H9 (cell line): ENCODE measurements at regions not wholly inside any gene's neighbourhood (a gene's known extent, or its start where the extent isn't known, plus 50 kb on each side); places are given as distances from the start of the nearest gene placed in this dataset.

ENCODE experiments used
- DNase-seq: peaks from one replicate; pipeline ENCODE4 v3.0.0-alpha.2; 2017
- H2AFZ ChIP-seq: one replicate; pipeline ENCODE4 v1.6.1; 2013; ENCODE audit warnings: mild to moderate bottlenecking, low read length, control low read depth, moderate library complexity
- H2AK5ac ChIP-seq: 2 replicates; pipeline ENCODE4 v1.6.1; 2013; ENCODE audit warnings: low read length, control low read depth, mixed read lengths; ENCODE audit not compliant: insufficient read length
- H2BK120ac ChIP-seq: one replicate; pipeline ENCODE4 v1.6.1; 2013; ENCODE audit warnings: low read depth, mild to moderate bottlenecking, low read length, control low read depth, inconsistent platforms; ENCODE audit not compliant: poor library complexity, severe bottlenecking
- H2BK12ac ChIP-seq: 2 replicates; pipeline ENCODE4 v1.6.1; 2013; ENCODE audit warnings: low read length, control low read depth, mixed read lengths, low read depth; ENCODE audit not compliant: insufficient read length
- H2BK15ac ChIP-seq: 2 replicates; pipeline ENCODE4 v1.6.1; 2013; ENCODE audit warnings: low read depth, low read length, control low read depth
- H2BK20ac ChIP-seq: one replicate; pipeline ENCODE4 v1.6.1; 2013; ENCODE audit warnings: low read depth, mild to moderate bottlenecking, low read length, control low read depth, inconsistent platforms; ENCODE audit not compliant: poor library complexity, severe bottlenecking
- H2BK5ac ChIP-seq: 2 replicates; pipeline ENCODE4 v1.6.1; 2013; ENCODE audit warnings: low read length, control low read depth, mixed read lengths; ENCODE audit not compliant: insufficient read length
- H3K14ac ChIP-seq: 2 replicates; pipeline ENCODE4 v1.6.1; 2013; ENCODE audit warnings: low read length, control low read depth; ENCODE audit not compliant: insufficient read depth
- H3K18ac ChIP-seq: 2 replicates; pipeline ENCODE4 v1.6.1; 2013; ENCODE audit warnings: low read depth, mild to moderate bottlenecking, mixed read lengths, low read length, control low read depth; ENCODE audit not compliant: insufficient read length
- H3K23ac ChIP-seq: 2 replicates; pipeline ENCODE4 v1.6.1; 2013; ENCODE audit warnings: low read length, control low read depth, mixed read lengths, low read depth; ENCODE audit not compliant: insufficient read length
- H3K23me2 ChIP-seq: 2 replicates; pipeline ENCODE4 v1.6.1; 2013; ENCODE audit warnings: low read depth, mild to moderate bottlenecking, mixed read lengths, low read length, control low read depth; ENCODE audit not compliant: insufficient read length, poor library complexity, severe bottlenecking
- H3K27ac ChIP-seq: 2 replicates; pipeline ENCODE4 v1.5.1; 2013; ENCODE audit warnings: low read length, control low read depth, mixed read lengths, low read depth; ENCODE audit not compliant: insufficient read length
- H3K27me3 ChIP-seq: 2 replicates; pipeline ENCODE4 v1.6.1; 2013; ENCODE audit warnings: low read length, control low read depth, inconsistent platforms; ENCODE audit not compliant: insufficient read depth
- H3K4ac ChIP-seq: 2 replicates; pipeline ENCODE4 v1.6.1; 2013; ENCODE audit warnings: low read depth, mild to moderate bottlenecking, control low read depth, inconsistent platforms, low read length, moderate library complexity
- H3K4me1 ChIP-seq: 2 replicates; pipeline ENCODE4 v1.6.1; 2013; ENCODE audit warnings: low read length, control low read depth, inconsistent platforms; ENCODE audit not compliant: insufficient read depth
- H3K4me2 ChIP-seq: 2 replicates; pipeline ENCODE4 v1.6.1; 2013; ENCODE audit warnings: low read length, control low read depth, mixed read lengths; ENCODE audit not compliant: insufficient read length, insufficient read depth
- H3K56ac ChIP-seq: 2 replicates; pipeline ENCODE4 v1.6.1; 2013; ENCODE audit warnings: low read depth, mild to moderate bottlenecking, mixed read lengths, low read length, control low read depth; ENCODE audit not compliant: insufficient read length
- H3K79me1 ChIP-seq: 2 replicates; pipeline ENCODE4 v1.6.1; 2013; ENCODE audit warnings: low read depth, mild to moderate bottlenecking, moderate library complexity, low read length, control low read depth, inconsistent platforms; ENCODE audit not compliant: insufficient read depth, poor library complexity, severe bottlenecking
- H3K79me2 ChIP-seq: 2 replicates; pipeline ENCODE4 v1.6.1; 2013; ENCODE audit warnings: low read length, control low read depth, inconsistent platforms; ENCODE audit not compliant: insufficient read depth
- H3K9ac ChIP-seq: 2 replicates; pipeline ENCODE4 v1.6.1; 2013; ENCODE audit warnings: low read length, control low read depth, mixed read lengths; ENCODE audit not compliant: insufficient read length; ENCODE audit errors: extremely low read depth
- H3K9me3 ChIP-seq: one replicate; pipeline ENCODE4 v1.6.1; 2013; ENCODE audit warnings: low read depth, low read length, inconsistent platforms; ENCODE audit not compliant: control insufficient read depth
- H3T11ph ChIP-seq: one replicate; pipeline ENCODE4 v1.6.1; 2013; ENCODE audit warnings: mild to moderate bottlenecking, low read length, control low read depth, inconsistent platforms
- H4K20me1 ChIP-seq: one replicate; pipeline ENCODE4 v1.6.1; 2013; ENCODE audit not compliant: control insufficient read depth, insufficient read length, insufficient read depth
- H4K5ac ChIP-seq: 2 replicates; pipeline ENCODE4 v1.6.1; 2013; ENCODE audit warnings: low read depth, mild to moderate bottlenecking, mixed read lengths, low read length, control low read depth; ENCODE audit not compliant: insufficient read length
- H4K8ac ChIP-seq: replicated peaks from 2 replicates; pipeline ENCODE4 v1.6.1; 2013; ENCODE audit warnings: low read length, control low read depth, mixed read lengths, low read depth; ENCODE audit not compliant: insufficient read length
- H4K91ac ChIP-seq: 2 replicates; pipeline ENCODE4 v1.6.1; 2013; ENCODE audit warnings: low read depth, mild to moderate bottlenecking, moderate library complexity, mixed read lengths, low read length, control low read depth; ENCODE audit not compliant: insufficient read length
- H3K27ac Mint-ChIP-seq, 3 experiments: 2 replicates in 2 of 3; 3 replicates in 1 of 3; pipeline ENCODE4 v1.8.0; 2020 to 2021; ENCODE audit warnings: mixed read lengths in 3 of 3, mild to moderate bottlenecking in 1 of 3, moderate library complexity in 1 of 3
- H3K27me3 Mint-ChIP-seq: 2 replicates; pipeline ENCODE4 v1.8.0; 2021; ENCODE audit warnings: low read depth, mild to moderate bottlenecking, moderate library complexity, mixed read lengths
- H3K36me3 Mint-ChIP-seq, 3 experiments: 2 replicates in 2 of 3; 3 replicates in 1 of 3; pipeline ENCODE4 v1.8.0; 2020 to 2021; ENCODE audit warnings: low read depth in 3 of 3, mixed read lengths in 3 of 3; ENCODE audit not compliant: insufficient read depth in 1 of 3
- H3K4me1 Mint-ChIP-seq, 2 experiments: 2 replicates each; pipeline ENCODE4 v1.8.0; 2020; ENCODE audit warnings: mixed read lengths in 2 of 2
- H3K4me3 Mint-ChIP-seq, 2 experiments: 2 replicates in 1 of 2; 3 replicates in 1 of 2; pipeline ENCODE4 v1.8.0; 2020 to 2021; ENCODE audit warnings: mild to moderate bottlenecking in 2 of 2, mixed read lengths in 2 of 2, moderate library complexity in 1 of 2
- H3K9me3 Mint-ChIP-seq, 2 experiments: 2 replicates in 1 of 2; 3 replicates in 1 of 2; pipeline ENCODE4 v1.8.0; 2020; ENCODE audit warnings: mild to moderate bottlenecking in 2 of 2, mixed read lengths in 2 of 2, moderate library complexity in 1 of 2
- WGBS: extraction: QIAGEN DNeasy Blood & Tissue Kit; methylation state at CpG from one replicate; pipeline ENCODE4 v1.1.7; 2013; ENCODE audit warnings: missing lambda C conversion rate, low lambda C conversion rate, mixed read lengths; ENCODE audit not compliant: insufficient read length; ENCODE audit errors: extremely low coverage; 5-methylcytosine and 5-hydroxymethylcytosine counted together
- TF ChIP-seq, protein P1 (sequence below): fragments of 200-600 bp; sonication (generic); conservative IDR thresholded peaks from 3 replicates; pipeline ENCODE4 v1.8.0; 2021; ENCODE audit warnings: antibody characterized with exemption, mild to moderate bottlenecking

DNA sequence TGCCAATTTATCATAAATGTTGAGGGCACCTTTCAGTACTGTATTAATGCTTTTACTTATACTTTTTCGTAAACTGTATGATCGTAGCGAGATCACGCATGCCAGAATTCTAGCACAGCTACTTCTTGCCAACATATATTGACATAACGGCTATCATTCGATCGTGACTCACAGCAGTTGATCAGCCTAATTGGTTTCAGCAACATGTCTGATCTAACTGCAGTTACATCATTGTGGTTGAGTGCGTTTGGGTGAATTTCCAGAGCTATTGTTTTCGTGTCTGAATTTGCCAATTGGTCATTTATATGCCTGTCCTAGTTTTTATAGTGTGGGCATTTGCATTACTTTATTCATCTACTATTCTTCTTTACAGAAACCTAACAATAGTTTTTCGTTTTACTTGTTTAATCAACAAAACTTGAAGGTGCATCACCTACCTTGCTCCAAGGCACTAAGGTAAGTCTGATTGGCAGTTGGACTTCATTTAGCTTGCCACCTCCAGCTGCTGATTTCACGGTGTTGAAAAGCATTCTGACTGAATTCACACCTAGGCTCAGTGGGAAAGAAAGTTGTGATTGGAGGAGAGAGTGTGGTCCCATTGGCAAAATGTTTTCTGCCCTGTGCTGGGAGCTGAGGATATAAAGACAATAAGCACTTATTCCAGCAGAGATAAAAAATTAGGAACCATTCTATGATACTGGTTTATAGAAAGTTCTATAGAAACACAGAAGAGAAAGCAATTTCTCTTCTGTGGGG is 120.9 kb upstream of the RGMA start:
- Histone ChIP-seq H3K23me2 (no peaks in the 10 kb centered on the region), H3K79me1 (no peaks in the 10 kb centered on the region), H3K9me3 (no peaks in the 10 kb centered on the region), H2BK12ac (no peak overlapping the region), H3K56ac (no peak overlapping the region), H3K27me3 (no peaks in the 10 kb centered on the region), H4K20me1 (no peaks in the 10 kb centered on the region), H4K5ac (no peak overlapping the region), H3K4me2 (no peak overlapping the region), H3K79me2 (no peaks in the 10 kb centered on the region), H3T11ph (no peak overlapping the region), H3K4me1 (no peaks in the 10 kb centered on the region), H4K8ac (no peak overlapping the region), H2BK20ac (no peak overlapping the region), H2AK5ac (no peak overlapping the region), H3K27ac (no peak overlapping the region), H3K9ac (no peak overlapping the region), H3K18ac (no peak overlapping the region), H2BK15ac (no peak overlapping the region), H2BK120ac (no peak overlapping the region), H4K91ac (no peak overlapping the region), H3K23ac (no peak overlapping the region), H3K14ac (no peak overlapping the region; the same call in 1 of the 2 replicates), H2AFZ (no peak overlapping the region), H2BK5ac (no peak overlapping the region), H3K4ac (no peak overlapping the region)
- no peak overlapping the region for H3K4me3 Mint-ChIP-seq
- TF ChIP-seq, protein P1, sequence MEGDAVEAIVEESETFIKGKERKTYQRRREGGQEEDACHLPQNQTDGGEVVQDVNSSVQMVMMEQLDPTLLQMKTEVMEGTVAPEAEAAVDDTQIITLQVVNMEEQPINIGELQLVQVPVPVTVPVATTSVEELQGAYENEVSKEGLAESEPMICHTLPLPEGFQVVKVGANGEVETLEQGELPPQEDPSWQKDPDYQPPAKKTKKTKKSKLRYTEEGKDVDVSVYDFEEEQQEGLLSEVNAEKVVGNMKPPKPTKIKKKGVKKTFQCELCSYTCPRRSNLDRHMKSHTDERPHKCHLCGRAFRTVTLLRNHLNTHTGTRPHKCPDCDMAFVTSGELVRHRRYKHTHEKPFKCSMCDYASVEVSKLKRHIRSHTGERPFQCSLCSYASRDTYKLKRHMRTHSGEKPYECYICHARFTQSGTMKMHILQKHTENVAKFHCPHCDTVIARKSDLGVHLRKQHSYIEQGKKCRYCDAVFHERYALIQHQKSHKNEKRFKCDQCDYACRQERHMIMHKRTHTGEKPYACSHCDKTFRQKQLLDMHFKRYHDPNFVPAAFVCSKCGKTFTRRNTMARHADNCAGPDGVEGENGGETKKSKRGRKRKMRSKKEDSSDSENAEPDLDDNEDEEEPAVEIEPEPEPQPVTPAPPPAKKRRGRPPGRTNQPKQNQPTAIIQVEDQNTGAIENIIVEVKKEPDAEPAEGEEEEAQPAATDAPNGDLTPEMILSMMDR = no peak
- H3K4me1 Mint-ChIP-seq = peaks cover 10 to 15% of the 10 kb centered on the region in 2 experiments
- peaks cover 1 to 3% of the 10 kb centered on the region in 2 experiments; a peak in 2 of 5 replicates for H3K9me3 Mint-ChIP-seq
- H3K27ac Mint-ChIP-seq = no peak overlapping the region
- H3K36me3 Mint-ChIP-seq = peaks cover 0 to 1% (median 0%) of the 10 kb centered on the region in 3 experiments; a peak in 3 of 7 replicates
- no peak for DNase-seq
- WGBS = no CpG with 5 or more reads among the region's 11 CpGs
- H3K27me3 Mint-ChIP-seq = peaks cover 3% of the 10 kb centered on the region
